LoVo (cell line): ENCODE measurements at regions not wholly inside any gene's neighbourhood (a gene's known extent, or its start where the extent isn't known, plus 50 kb on each side); places are given as distances from the start of the nearest gene placed in this dataset.

Experiments used
- DNase-seq: peaks from one replicate; pipeline ENCODE4 v3.0.0-alpha.2; 2016; ENCODE audit warnings: low spot score

- peak; percentile 35 for DNase-seq
Observed at GRCh38 chr3:5304789-5305683, 117.5 kb downstream of the EDEM1 start.

- no peak for DNase-seq
Observed at GRCh38 chr3:5305684-5305989, 118.1 kb downstream of the EDEM1 start.

- no peak for DNase-seq
Observed at GRCh38 chr3:5309171-5309570, 121.7 kb downstream of the EDEM1 start.

GRCh38 chr3:5309602-5310001 is 122.1 kb downstream of the EDEM1 start:
- no peak for DNase-seq

GRCh38 chr3:5310509-5310908 is 123.0 kb downstream of the EDEM1 start:
- DNase-seq: no peak

GRCh38 chr3:5312290-5312689 is 124.8 kb downstream of the EDEM1 start:
- DNase-seq: no peak

GRCh38 chr3:5314897-5315296 is 127.4 kb downstream of the EDEM1 start:
- no peak for DNase-seq

GRCh38 chr3:5317557-5317956 is 130.1 kb downstream of the EDEM1 start:
- DNase-seq: no peak

- DNase-seq: no peak
Observed at GRCh38 chr3:5319454-5319853, 131.9 kb downstream of the EDEM1 start.

GRCh38 chr3:5321666-5322340 is 134.3 kb downstream of the EDEM1 start:
- DNase-seq: no peak

- DNase-seq: no peak
Observed at GRCh38 chr3:5324780-5325179, 137.3 kb downstream of the EDEM1 start.

- DNase-seq: no peak
Observed at GRCh38 chr3:5330152-5330810, 142.8 kb downstream of the EDEM1 start.

- no peak for DNase-seq
Observed at GRCh38 chr3:5331567-5332269, 144.2 kb downstream of the EDEM1 start.

GRCh38 chr3:5332270-5332956 is 144.9 kb downstream of the EDEM1 start:
- no peak for DNase-seq

GRCh38 chr3:5339967-5340535 is 152.5 kb downstream of the EDEM1 start:
- DNase-seq: no peak

- no peak for DNase-seq
Observed at GRCh38 chr3:5341610-5342009, 154.1 kb downstream of the EDEM1 start.

GRCh38 chr3:5343459-5343858 is 156.0 kb downstream of the EDEM1 start:
- DNase-seq: no peak

GRCh38 chr3:5344707-5345106 is 157.2 kb downstream of the EDEM1 start:
- no peak for DNase-seq

GRCh38 chr3:5347486-5347885 is 160.0 kb downstream of the EDEM1 start:
- DNase-seq: no peak

GRCh38 chr3:5348229-5348902 is 160.9 kb downstream of the EDEM1 start:
- no peak for DNase-seq

GRCh38 chr3:5349343-5349742 is 161.8 kb downstream of the EDEM1 start:
- no peak for DNase-seq
